ENCODE measurements at regions not wholly inside any gene's neighbourhood (a gene's known extent, or its start where the extent isn't known, plus 50 kb on each side); places are given as distances from the start of the nearest gene placed in this dataset.

GRCh38 chr11:11089805-11090204 is 232.0 kb upstream of the ZBED5 start:
- TF ChIP-seq CTCF (IDR thresholded peaks at IDR 0.05; ENCODE audit: control extremely low read depth in 1 of 3, insufficient read depth in 1 of 3, low read depth in 1 of 3, low read length in 3 of 3) (no peak), POLR2A (IDR thresholded peaks at IDR 0.05; ENCODE audit: control extremely low read depth in 1 of 2, low read depth in 2 of 2, low read length in 2 of 2) (no peak), ZNF274 (IDR thresholded peaks at IDR 0.05; ENCODE audit: borderline replicate concordance, extremely low read depth, low read length) (no peak), SUZ12 (IDR thresholded peaks at IDR 0.05; ENCODE audit: low read length) (no peak), ATF3 (IDR thresholded peaks at IDR 0.05; ENCODE audit: insufficient read depth, low read depth, low read length) (no peak), EP300 (IDR thresholded peaks at IDR 0.05; ENCODE audit: borderline replicate concordance in 1 of 2, low read depth in 2 of 2, low read length in 2 of 2) (no peak), POLR2AphosphoS5 (IDR thresholded peaks at IDR 0.05; ENCODE audit: low read depth, low read length) (no peak), SP1 (IDR thresholded peaks at IDR 0.05; ENCODE audit: low read depth, low read length) (no peak), SP2 (IDR thresholded peaks at IDR 0.05; ENCODE audit: low read length) (no peak), CEBPB (IDR thresholded peaks at IDR 0.05; ENCODE audit: low read depth, low read length) (no peak)

All from H1 (cell line).